Cardiac muscle cell (in vitro differentiated cells and primary cell): ENCODE measurements at regions not wholly inside any gene's neighbourhood (a gene's known extent, or its start where the extent isn't known, plus 50 kb on each side); places are given as distances from the start of the nearest gene placed in this dataset.
A peak's percentile ranks its signal among the peaks of the same experiment; 100 is the strongest.

Source experiments
- DNase-seq, 2 donors: peaks; one replicate each; pipeline versions ENCODE4 v3.0.0 to v3.0.0-alpha.2; 2010 to 2017; ENCODE audit warnings: low read depth in 1 of 2, low spot score in 1 of 2
- H3K27ac ChIP-seq: fragments of 200-600 bp; sonication (generic); 2 replicates; pipeline ENCODE4 v1.5.1; 2016
- H3K27me3 ChIP-seq: fragments of 200-600 bp; sonication (generic); 2 replicates; pipeline ENCODE4 v1.6.0; 2016; ENCODE audit warnings: control low read depth
- H3K36me3 ChIP-seq: fragments of 200-600 bp; sonication (generic); 2 replicates; pipeline ENCODE4 v1.5.1; 2016; ENCODE audit warnings: control low read depth
- H3K4me1 ChIP-seq: fragments of 200-600 bp; sonication (generic); 2 replicates; pipeline ENCODE4 v1.8.1; 2017; ENCODE audit warnings: low read depth, mild to moderate bottlenecking, mixed run types
- H3K4me3 ChIP-seq: fragments of 200-600 bp; sonication (generic); 2 replicates; pipeline ENCODE4 v1.5.1; 2016; ENCODE audit warnings: mild to moderate bottlenecking
- H3K9me3 ChIP-seq: fragments of 200-600 bp; sonication (generic); 2 replicates; pipeline ENCODE4 v1.5.1; 2017; ENCODE audit warnings: low read depth, mild to moderate bottlenecking, control low read depth
- CTCF ChIP-seq: IDR thresholded peaks from 2 replicates; pipeline ENCODE4 v1.5.1; 2012; ENCODE audit warnings: low read depth, mild to moderate bottlenecking, low read length

- Histone ChIP-seq H3K27ac (no peak overlapping the region), H3K9me3 (no peaks in the 10 kb centered on the region), H3K4me3 (no peak overlapping the region), H3K4me1 (no peaks in the 10 kb centered on the region), H3K27me3 (no peaks in the 10 kb centered on the region), H3K36me3 (no peaks in the 10 kb centered on the region)
- TF ChIP-seq CTCF = no peak
- no peak for DNase-seq
Observed at GRCh38 chr4:15322006-15322405, 105.8 kb upstream of the C1QTNF7 start.

GRCh38 chr4:15325987-15326386 lies 101.8 kb upstream of the C1QTNF7 start:
- Histone ChIP-seq H3K27ac (no peak overlapping the region), H3K9me3 (no peaks in the 10 kb centered on the region), H3K36me3 (no peaks in the 10 kb centered on the region), H3K4me3 (no peak overlapping the region), H3K27me3 (no peaks in the 10 kb centered on the region), H3K4me1 (no peaks in the 10 kb centered on the region)
- TF ChIP-seq CTCF = no peak
- no peak for DNase-seq

GRCh38 chr4:15327311-15328298 lies 100.2 kb upstream of the C1QTNF7 start:
- DNase-seq = peak in 1 of 2 donors; percentile 50
- H3K4me1 ChIP-seq = no peaks in the 10 kb centered on the region
- no peak for TF ChIP-seq CTCF

GRCh38 chr4:15331930-15332329 lies 95.9 kb upstream of the C1QTNF7 start:
- H3K36me3 ChIP-seq = no peaks in the 10 kb centered on the region
- no peak for TF ChIP-seq CTCF
- no peaks in the 10 kb centered on the region for H3K9me3 ChIP-seq
- no peak for DNase-seq
- no peaks in the 10 kb centered on the region for H3K27me3 ChIP-seq
- H3K27ac ChIP-seq = no peak overlapping the region
- no peak overlapping the region for H3K4me3 ChIP-seq
- H3K4me1 ChIP-seq = no peaks in the 10 kb centered on the region

More at GRCh38 chr4:15327311-15328298, 100.2 kb upstream of the C1QTNF7 start:
- no peaks in the 10 kb centered on the region for H3K9me3 ChIP-seq
- H3K27ac ChIP-seq = no peak overlapping the region
- H3K36me3 ChIP-seq = no peaks in the 10 kb centered on the region
- no peaks in the 10 kb centered on the region for H3K27me3 ChIP-seq
- H3K4me3 ChIP-seq = no peak overlapping the region

GRCh38 chr4:15332377-15332776 lies 95.5 kb upstream of the C1QTNF7 start:
- H3K9me3 ChIP-seq = no peaks in the 10 kb centered on the region
- no peak overlapping the region for H3K27ac ChIP-seq
- no peak overlapping the region for H3K4me3 ChIP-seq

More at GRCh38 chr4:15332377-15332776, 95.5 kb upstream of the C1QTNF7 start:
- no peak for DNase-seq
- Histone ChIP-seq H3K36me3 (no peaks in the 10 kb centered on the region), H3K4me1 (no peaks in the 10 kb centered on the region), H3K27me3 (no peaks in the 10 kb centered on the region)
- no peak for TF ChIP-seq CTCF
